ENCODE measurements at regions not wholly inside any gene's neighbourhood (a gene's known extent, or its start where the extent isn't known, plus 50 kb on each side); places are given as distances from the start of the nearest gene placed in this dataset.
A peak's percentile ranks its signal among the peaks of the same experiment; 100 is the strongest.
"Not testable (repeated sequence)": the region's sequence is repeated elsewhere in the genome, so short reads cannot be mapped to it uniquely, and the experiment has no call there.

GRCh38 chr2:238528953-238529781, 102.4 kb downstream of the ASB1 start:
- WGBS (ENCODE audit: low lambda C conversion rate) = 47% methylated on average over 10 of the region's 10 CpGs
- ChIA-PET CTCF (interaction anchor here (0.8 to 2.0 kb wide), 4 partner anchors 11 to 275 kb away, joined by 3 to 6 read pairs (median 4); no protein-coding TSS in a partner anchor), POLR2A (no interaction called here)
- H3K4me3 ChIP-seq (ENCODE audit: low read depth in 2 of 2, low read length in 1 of 2) = no peak overlapping the region
- H3K79me2 ChIP-seq (ENCODE audit: insufficient read depth) = no peaks in the 10 kb centered on the region
- H4K20me1 ChIP-seq (ENCODE audit: insufficient read depth) = no peaks in the 10 kb centered on the region
- H3K9ac ChIP-seq = no peak overlapping the region
- H3K9me3 ChIP-seq = no peaks in the 10 kb centered on the region
- no peaks in the 10 kb centered on the region for H3K36me3 ChIP-seq (replicated peaks in 1 of 2; ENCODE audit: control insufficient read depth in 1 of 2, insufficient read depth in 2 of 2, low read length in 1 of 2)
- H3K9me2 ChIP-seq = no peaks in the 10 kb centered on the region
- H3K4me2 ChIP-seq = no peak overlapping the region
- H3K27ac ChIP-seq (ENCODE audit: low read depth in 2 of 2, low read length in 1 of 2) = no peak overlapping the region
- no peak for TF ChIP-seq YY1 (IDR thresholded peaks at IDR 0.05; ENCODE audit: low read depth)
- no peak for TF ChIP-seq RCOR1 (IDR thresholded peaks at IDR 0.05; ENCODE audit: low read length)
- peak; percentile 14; the same call in 1 of the 2 replicates for TF ChIP-seq TCF12 (IDR thresholded peaks at IDR 0.05)
- TF ChIP-seq ZBTB33 (IDR thresholded peaks at IDR 0.05; ENCODE audit: borderline replicate concordance, low read depth) = no peak
- no peak for TF ChIP-seq FOXJ3 (CRISPR knock-in tag; IDR thresholded peaks at IDR 0.05)
- TF ChIP-seq NRF1 (IDR thresholded peaks at IDR 0.05; ENCODE audit: low read depth, low read length) = no peak
- no peak for TF ChIP-seq EP300 (IDR thresholded peaks at IDR 0.05; ENCODE audit: borderline replicate concordance in 1 of 2, low read depth in 1 of 2, low read length in 1 of 2)
- peaks cover 0 to 7% of the 10 kb centered on the region in 2 experiments; a peak in 1 of 4 replicates for H3K4me1 ChIP-seq (ENCODE audit: control insufficient read depth in 1 of 2, insufficient read depth in 2 of 2, low read depth in 1 of 2, low read length in 1 of 2)
- no peaks in the 10 kb centered on the region for H3F3A ChIP-seq (replicated peaks; ENCODE audit: insufficient read depth)
- DNase-seq = no peak
- H2AFZ ChIP-seq (ENCODE audit: low read depth) = no peak overlapping the region
- H3K27me3 ChIP-seq (ENCODE audit: insufficient read depth) = no peaks in the 10 kb centered on the region

GRCh38 chr2:238531017-238531645, 104.4 kb downstream of the ASB1 start:
- H3K4me2 ChIP-seq; H3K4me3 ChIP-seq (ENCODE audit: low read depth in 2 of 2, low read length in 1 of 2); POLR2A ChIA-PET; DNase-seq; H3K36me3 ChIP-seq (replicated peaks in 1 of 2; ENCODE audit: control insufficient read depth in 1 of 2, insufficient read depth in 2 of 2, low read length in 1 of 2); H3K4me1 ChIP-seq (ENCODE audit: control insufficient read depth in 1 of 2, insufficient read depth in 2 of 2, low read depth in 1 of 2, low read length in 1 of 2); H3K9ac ChIP-seq; H3K27me3 ChIP-seq (ENCODE audit: insufficient read depth); H3K9me3 ChIP-seq; H4K20me1 ChIP-seq (ENCODE audit: insufficient read depth); CTCF ChIA-PET; H3K9me2 ChIP-seq; H3F3A ChIP-seq (replicated peaks; ENCODE audit: insufficient read depth); H3K79me2 ChIP-seq (ENCODE audit: insufficient read depth); H2AFZ ChIP-seq (ENCODE audit: low read depth); H3K27ac ChIP-seq (ENCODE audit: low read depth in 2 of 2, low read length in 1 of 2): not testable (repeated sequence)
- 50% methylated on average over 4 of the region's 4 CpGs for WGBS (ENCODE audit: low lambda C conversion rate)

- H3K4me1 ChIP-seq (ENCODE audit: control insufficient read depth in 1 of 2, insufficient read depth in 2 of 2, low read depth in 1 of 2, low read length in 1 of 2); H3F3A ChIP-seq (replicated peaks; ENCODE audit: insufficient read depth); H3K9me2 ChIP-seq; DNase-seq; H3K4me3 ChIP-seq (ENCODE audit: low read depth in 2 of 2, low read length in 1 of 2); H4K20me1 ChIP-seq (ENCODE audit: insufficient read depth); CTCF ChIA-PET; H3K36me3 ChIP-seq (replicated peaks in 1 of 2; ENCODE audit: control insufficient read depth in 1 of 2, insufficient read depth in 2 of 2, low read length in 1 of 2); H3K79me2 ChIP-seq (ENCODE audit: insufficient read depth); H2AFZ ChIP-seq (ENCODE audit: low read depth); H3K9ac ChIP-seq; H3K4me2 ChIP-seq; H3K27ac ChIP-seq (ENCODE audit: low read depth in 2 of 2, low read length in 1 of 2); H3K9me3 ChIP-seq; H3K27me3 ChIP-seq (ENCODE audit: insufficient read depth); POLR2A ChIA-PET: not testable (repeated sequence)
- 13% methylated on average over 3 of the region's 3 CpGs for WGBS (ENCODE audit: low lambda C conversion rate)
These were observed 117.0 kb downstream of the ASB1 start for GRCh38 chr2:238543732-238544131.

Data from SK-N-SH (cell line).